K562 (cell line): ENCODE measurements at regions not wholly inside any gene's neighbourhood (a gene's known extent, or its start where the extent isn't known, plus 50 kb on each side); places are given as distances from the start of the nearest gene placed in this dataset.

Experiments used
- CREBBP ChIP-seq: IDR thresholded peaks from one replicate; pipeline ENCODE4 v1.6.1; 2012; ENCODE audit warnings: low read depth, mild to moderate bottlenecking, control low read depth, inconsistent platforms, low read length
- GTF2F1 ChIP-seq: IDR thresholded peaks from 2 replicates; pipeline ENCODE4 v1.6.1; 2011; ENCODE audit warnings: low read depth, low read length, improper control_type of control experiment
- HLTF ChIP-seq: fragments of 450-650 bp; IDR thresholded peaks from 2 replicates; pipeline ENCODE4 v1.6.1; 2016
- MEF2D ChIP-seq: conservative IDR thresholded peaks from 2 replicates; pipeline ENCODE4 v1.6.1; 2016; ENCODE audit warnings: low read depth, missing genetic modification characterization, missing compliant biosample characterization
- MEIS2 ChIP-seq: fragments of 450-650 bp; IDR thresholded peaks from 2 replicates; pipeline ENCODE4 v1.6.1; 2014; ENCODE audit warnings: mild to moderate bottlenecking; ENCODE audit not compliant: partially characterized antibody
- PML ChIP-seq: IDR thresholded peaks from 2 replicates; pipeline ENCODE4 v1.6.1; 2012; ENCODE audit warnings: low read length, inconsistent platforms
- PREB ChIP-seq: sonication (generic); formaldehyde crosslinking; IDR thresholded peaks from 2 replicates; pipeline ENCODE4 v1.8.1; 2023; ENCODE audit warnings: mild to moderate bottlenecking, missing genetic modification reagents
- RBM25 ChIP-seq: fragments of 200-400 bp; formaldehyde crosslinking; IDR thresholded peaks from 2 replicates; pipeline ENCODE4 v1.6.1; 2018; ENCODE audit warnings: low read length, low read depth, moderate library complexity; ENCODE audit not compliant: severe bottlenecking
- RNF219 ChIP-seq: fragments of 250-450 bp; sonication (Bioruptor Pico); IDR thresholded peaks from 2 replicates; pipeline ENCODE4 v1.5.0; 2022; ENCODE audit warnings: mild to moderate bottlenecking
- SMAD4 ChIP-seq: fragments of 250-450 bp; sonication (Bioruptor Pico); conservative IDR thresholded peaks from 2 replicates; pipeline ENCODE4 v1.8.0; 2021; ENCODE audit warnings: inconsistent platforms, mild to moderate bottlenecking, moderate library complexity
- SNIP1 ChIP-seq: fragments of 450-650 bp; IDR thresholded peaks from 2 replicates; pipeline ENCODE4 v1.7.1; 2017; ENCODE audit warnings: low read depth, mild to moderate bottlenecking
- SRF ChIP-seq, 2 experiments: fragments of 250-450, 450-650 bp in 1 of 2; sonication (Bioruptor Pico) in 1 of 2; sonication (generic) in 1 of 2; formaldehyde crosslinking; IDR thresholded peaks; 2 replicates each; pipeline versions ENCODE4 v1.5.0 to v1.5.1; 2020 to 2022; ENCODE audit warnings: mild to moderate bottlenecking in 1 of 2, missing genetic modification reagents in 1 of 2
- STAG1 ChIP-seq: sonication (generic); formaldehyde crosslinking; IDR thresholded peaks from 2 replicates; pipeline ENCODE4 v1.5.0; 2020; ENCODE audit warnings: missing genetic modification reagents, borderline replicate concordance
- TCF15 ChIP-seq: fragments of 250-450 bp; sonication (Bioruptor Pico); IDR thresholded peaks from 2 replicates; pipeline ENCODE4 v1.8.0; 2022; ENCODE audit warnings: moderate library complexity, mild to moderate bottlenecking, inconsistent platforms
- USF2 ChIP-seq: sonication (generic); formaldehyde crosslinking; IDR thresholded peaks from 2 replicates; pipeline ENCODE4 v1.5.0; 2020; ENCODE audit warnings: missing genetic modification reagents
- ZBTB11 ChIP-seq, 3 experiments: fragments of 200-800 bp in 1 of 3; fragments of 250-450 bp in 1 of 3; fragments of 450-650 bp in 1 of 3; sonication (Bioruptor Pico) in 1 of 3; sonication (Bioruptor generic) in 1 of 3; formaldehyde crosslinking in 1 of 3; IDR thresholded peaks; 2 replicates each; pipeline versions ENCODE4 v1.6.1 to v1.8.0; 2016 to 2022; ENCODE audit warnings: mild to moderate bottlenecking in 2 of 3, missing genetic modification characterization in 2 of 3, missing compliant biosample characterization in 1 of 3, moderate library complexity in 1 of 3
- ZNF384 ChIP-seq: IDR thresholded peaks from 2 replicates; pipeline ENCODE4 v1.6.1; 2012; ENCODE audit warnings: low read depth, low read length, improper control_type of control experiment
- ZNF76 ChIP-seq: fragments of 250-450 bp; sonication (Bioruptor Pico); IDR thresholded peaks from 2 replicates; pipeline ENCODE4 v1.4.0; 2020; ENCODE audit warnings: mild to moderate bottlenecking, moderate library complexity, borderline replicate concordance

- TF ChIP-seq ZBTB11 (CRISPR knock-in tag; IDR thresholded peaks at IDR 0.05) (no peak; a peak in 1 of 6 replicates), SRF (CRISPR knock-in tag; IDR thresholded peaks at IDR 0.05) (peak in 1 of 2 experiments; percentile 60; a peak in 1 of 4 replicates), HLTF (peak; percentile 83), CREBBP (no peak), TCF15 (CRISPR knock-in tag) (no peak), RBM25 (no peak), RNF219 (CRISPR knock-in tag) (no peak), STAG1 (CRISPR knock-in tag) (no peak), PREB (CRISPR knock-in tag) (no peak), ZNF76 (CRISPR knock-in tag) (0 out of 2 replicates have a peak, but pooled peaks have one; percentile 46), GTF2F1 (0 out of 2 replicates have a peak, but pooled peaks have one; percentile 59), SMAD4 (peak; percentile 85), USF2 (CRISPR knock-in tag) (no peak), PML (peak; percentile 11; the same call in 1 of the 2 replicates), MEF2D (tag) (peak; percentile 37; the same call in 1 of the 2 replicates), ZNF384 (no peak), SNIP1 (no peak), MEIS2 (peak; percentile 76)
Measured at GRCh38 chr11:86182976-86183584, 61.5 kb upstream of the EED start (continued).
